IMR-90 (cell line): ENCODE measurements at regions not wholly inside any gene's neighbourhood (a gene's known extent, or its start where the extent isn't known, plus 50 kb on each side); places are given as distances from the start of the nearest gene placed in this dataset.

Source experiments
- ATAC-seq: fragments of 200-7000 bp; cut with Tn5 transposase; 2 replicates; pipeline ENCODE4 v1.9.1; 2020; ENCODE audit warnings: low read depth, mild to moderate bottlenecking, moderate library complexity
- BruUV-seq: library from RNA; stranded (reverse); fragments of 400-500 nt; replicated peaks from 2 replicates; lab custom pipeline; 2021; lab: Mats Ljungman, UMichigan
- CTCF ChIA-PET: fragments of 300-600 bp; formaldehyde crosslinking; extraction: SDS; loops from one replicate; lab custom pipeline; 2021; ENCODE audit warnings: antibody characterized with exemption; lab: Yijun Ruan, JAX
- POLR2A ChIA-PET: fragments of 300-600 bp; sonication (Branson Sonifier 250); formaldehyde crosslinking; loops from one replicate; lab custom pipeline; 2022; ENCODE audit warnings: antibody characterized with exemption; ENCODE audit not compliant: unreplicated experiment; lab: Charles Lee
- DNase-seq: peaks from one replicate; pipeline ENCODE4 v3.0.0; 2013
- H2AFZ ChIP-seq: replicated peaks from 2 replicates; pipeline ENCODE3; 2013; ENCODE audit warnings: low read length, mild to moderate bottlenecking; ENCODE audit not compliant: poor library complexity
- H2AK5ac ChIP-seq: 2 replicates; pipeline ENCODE4 v1.6.1; 2013; ENCODE audit warnings: low read depth, low read length, inconsistent platforms
- H2AK9ac ChIP-seq: replicated peaks from 2 replicates; pipeline ENCODE3; 2013; ENCODE audit warnings: mild to moderate bottlenecking, low read depth, low read length, moderate library complexity; ENCODE audit not compliant: poor library complexity
- H2BK120ac ChIP-seq: 2 replicates; pipeline ENCODE4 v1.6.1; 2013; ENCODE audit warnings: low read depth, low read length, inconsistent platforms
- H2BK15ac ChIP-seq: 3 replicates; pipeline ENCODE4 v1.6.1; 2013; ENCODE audit warnings: low read depth, low read length, inconsistent platforms
- H2BK20ac ChIP-seq: 2 replicates; pipeline ENCODE4 v1.6.1; 2013; ENCODE audit warnings: low read depth, mild to moderate bottlenecking, inconsistent platforms, low read length, moderate library complexity
- H2BK5ac ChIP-seq: 2 replicates; pipeline ENCODE4 v1.6.1; 2013; ENCODE audit warnings: mild to moderate bottlenecking, low read depth, low read length, inconsistent platforms; ENCODE audit not compliant: poor library complexity, severe bottlenecking
- H3K14ac ChIP-seq: replicated peaks from 2 replicates; pipeline ENCODE4 v1.6.1; 2013; ENCODE audit warnings: low read depth, low read length, inconsistent platforms
- H3K18ac ChIP-seq: 2 replicates; pipeline ENCODE4 v1.6.1; 2013; ENCODE audit warnings: low read depth, low read length, control low read depth
- H3K23ac ChIP-seq: 2 replicates; pipeline ENCODE4 v1.6.1; 2013; ENCODE audit warnings: low read depth, low read length, inconsistent platforms
- H3K27ac ChIP-seq: 2 replicates; pipeline ENCODE4 v1.5.1; 2013; ENCODE audit warnings: mild to moderate bottlenecking, control low read depth, low read length; ENCODE audit not compliant: insufficient read depth
- H3K27me3 ChIP-seq: 2 replicates; pipeline ENCODE4 v1.6.1; 2013; ENCODE audit warnings: low read length; ENCODE audit not compliant: control insufficient read depth, insufficient read depth
- H3K36me3 ChIP-seq: 2 replicates; pipeline ENCODE4 v1.6.1; 2013; ENCODE audit warnings: low read length, mixed read lengths; ENCODE audit not compliant: control insufficient read depth, insufficient read depth
- H3K4ac ChIP-seq: 2 replicates; pipeline ENCODE4 v1.6.1; 2013; ENCODE audit warnings: low read depth, low read length, inconsistent platforms
- H3K4me1 ChIP-seq: 2 replicates; pipeline ENCODE4 v1.6.1; 2013; ENCODE audit warnings: low read length, mixed read lengths; ENCODE audit not compliant: control insufficient read depth, insufficient read depth
- H3K4me2 ChIP-seq: 2 replicates; pipeline ENCODE4 v1.6.1; 2013; ENCODE audit warnings: low read depth, mild to moderate bottlenecking, control low read depth, low read length, moderate library complexity
- H3K4me3 ChIP-seq: 2 replicates; pipeline ENCODE4 v1.5.1; 2013; ENCODE audit warnings: low read depth, mild to moderate bottlenecking, control low read depth, low read length, moderate library complexity; ENCODE audit not compliant: insufficient read depth
- H3K56ac ChIP-seq: 2 replicates; pipeline ENCODE4 v1.6.1; 2013; ENCODE audit warnings: low read length, inconsistent platforms; ENCODE audit not compliant: insufficient read depth; ENCODE audit errors: extremely low read depth
- H3K79me1 ChIP-seq, 2 experiments: 2 replicates each; pipeline ENCODE4 v1.6.1; 2013; ENCODE audit warnings: low read length in 2 of 2, inconsistent platforms in 1 of 2, low read depth in 1 of 2
- H3K9ac ChIP-seq: 2 replicates; pipeline ENCODE4 v1.6.1; 2013; ENCODE audit warnings: low read depth, low read length, control low read depth
- H3K9me1 ChIP-seq: 2 replicates; pipeline ENCODE4 v1.6.1; 2013; ENCODE audit warnings: low read length, inconsistent platforms; ENCODE audit not compliant: insufficient read depth
- H3K9me3 ChIP-seq: 2 replicates; pipeline ENCODE4 v1.6.1; 2013; ENCODE audit warnings: low read length; ENCODE audit not compliant: control insufficient read depth, insufficient read depth
- H4K20me1 ChIP-seq: 2 replicates; pipeline ENCODE4 v1.6.1; 2013; ENCODE audit warnings: low read length, inconsistent platforms; ENCODE audit not compliant: insufficient read depth
- H4K5ac ChIP-seq: 2 replicates; pipeline ENCODE4 v1.6.1; 2013; ENCODE audit warnings: mild to moderate bottlenecking, low read depth, low read length, control low read depth
- H4K8ac ChIP-seq, 2 experiments: 2 replicates each; pipeline ENCODE4 v1.6.1; 2013; ENCODE audit warnings: low read depth in 2 of 2, low read length in 2 of 2, control low read depth in 1 of 2, inconsistent platforms in 1 of 2
- H4K91ac ChIP-seq: 2 replicates; pipeline ENCODE4 v1.6.1; 2013; ENCODE audit warnings: low read depth, low read length, inconsistent platforms; ENCODE audit not compliant: insufficient read depth
- CEBPB ChIP-seq: IDR thresholded peaks from 2 replicates; pipeline ENCODE4 v1.6.1; 2012; ENCODE audit warnings: low read depth, low read length, improper control_type of control experiment
- CHD1 ChIP-seq: IDR thresholded peaks from 2 replicates; pipeline ENCODE4 v1.6.1; 2012; ENCODE audit warnings: low read depth, low read length, improper control_type of control experiment
- CTCF ChIP-seq: conservative IDR thresholded peaks from 2 replicates; pipeline ENCODE4 v1.5.1; 2012; ENCODE audit warnings: mild to moderate bottlenecking, low read depth, low read length, improper control_type of control experiment
- FOS ChIP-seq: fragments of 150-350 bp; IDR thresholded peaks from 2 replicates; pipeline ENCODE4 v1.6.1; 2016; ENCODE audit warnings: low read depth, low read length
- MAFK ChIP-seq: IDR thresholded peaks from 2 replicates; pipeline ENCODE4 v1.6.1; 2012; ENCODE audit warnings: low read depth, low read length, improper control_type of control experiment
- MAZ ChIP-seq: IDR thresholded peaks from 2 replicates; pipeline ENCODE4 v1.6.1; 2012; ENCODE audit warnings: low read depth, mild to moderate bottlenecking, low read length, improper control_type of control experiment, moderate library complexity, borderline replicate concordance
- MXI1 ChIP-seq: IDR thresholded peaks from 2 replicates; pipeline ENCODE4 v1.6.1; 2012; ENCODE audit warnings: low read depth, mild to moderate bottlenecking, low read length, moderate library complexity, borderline replicate concordance
- NFE2L2 ChIP-seq: fragments of 150-350 bp; IDR thresholded peaks from 2 replicates; pipeline ENCODE4 v1.6.1; 2016; ENCODE audit warnings: low read depth, mild to moderate bottlenecking, low read length
- POLR2A ChIP-seq: IDR thresholded peaks from 2 replicates; pipeline ENCODE4 v1.6.1; 2012; ENCODE audit warnings: mild to moderate bottlenecking, low read depth, low read length
- RAD21 ChIP-seq: IDR thresholded peaks from 2 replicates; pipeline ENCODE4 v1.6.1; 2012; ENCODE audit warnings: low read length, improper control_type of control experiment
- RFX5 ChIP-seq: IDR thresholded peaks from 2 replicates; pipeline ENCODE4 v1.8.0; 2012; ENCODE audit warnings: low read depth, mild to moderate bottlenecking, low read length, moderate library complexity
- SMC3 ChIP-seq: fragments of 150-350 bp; IDR thresholded peaks from 2 replicates; pipeline ENCODE4 v1.6.1; 2016; ENCODE audit warnings: low read depth, mild to moderate bottlenecking, antibody characterized with exemption, low read length, moderate library complexity
- USF2 ChIP-seq: fragments of 150-350 bp; IDR thresholded peaks from 2 replicates; pipeline ENCODE4 v1.6.1; 2017; ENCODE audit warnings: mild to moderate bottlenecking, antibody characterized with exemption, low read length, low read depth
- whole genome bisulfite sequencing, 2 experiments: methylation state at CpG; one replicate each; pipeline versions ENCODE4 v1.1.5 to v1.1.7; 2013; ENCODE audit warnings: missing lambda C conversion rate in 2 of 2; ENCODE audit not compliant: insufficient read length in 1 of 2; ENCODE audit errors: extremely low coverage in 2 of 2; 5-methylcytosine and 5-hydroxymethylcytosine counted together
- dilution Hi-C: fragments of 300-500 bp; cut with HindIII; formaldehyde crosslinking; loops from one replicate; pipeline ENCODE4 v1.14.3; 2018; ENCODE audit warnings: low sequenced_read_pairs; ENCODE audit not compliant: unreplicated experiment
- in situ Hi-C: fragments of 300-500 bp; cut with MboI; formaldehyde crosslinking; loops from 3 replicates; pipeline ENCODE4 v1.14.3; 2019; ENCODE audit warnings: low sequenced_read_pairs, inconsistent platforms, mixed read lengths
- intact Hi-C: fragments of 100-400 bp; cut with micrococcal nuclease; formaldehyde crosslinking; loops from 2 replicates; pipeline ENCODE4 v1.10.0; 2022

- Histone ChIP-seq H3K4me1 (no peaks in the 10 kb centered on the region), H3K79me1 (no peaks in the 10 kb centered on the region), H2BK120ac (no peak overlapping the region), H4K5ac (no peak overlapping the region), H3K18ac (no peak overlapping the region), H3K4me3 (no peak overlapping the region), H3K9me3 (no peaks in the 10 kb centered on the region), H3K27ac (no peak overlapping the region), H2AFZ (no peak overlapping the region), H2AK5ac (no peak overlapping the region), H3K23ac (no peak overlapping the region), H4K20me1 (no peaks in the 10 kb centered on the region), H3K36me3 (no peaks in the 10 kb centered on the region), H3K9ac (no peak overlapping the region), H3K9me1 (no peaks in the 10 kb centered on the region), H2BK20ac (no peak overlapping the region), H4K8ac (no peak overlapping the region), H3K14ac (no peak overlapping the region), H2BK15ac (no peak overlapping the region), H4K91ac (no peak overlapping the region), H3K4me2 (no peak overlapping the region), H2BK5ac (no peak overlapping the region), H3K4ac (no peak overlapping the region), H2AK9ac (no peak overlapping the region), H3K56ac (no peak overlapping the region), H3K27me3 (no peaks in the 10 kb centered on the region; the same call in 1 of the 2 replicates)
- CTCF ChIA-PET = interaction anchor here (1.9 kb wide), 1 partner anchor 15 kb away, joined by 6 read pairs; no protein-coding TSS in a partner anchor
- BruUV-seq = no TSS peak
- WGBS, 2 experiments = no CpG with 5 or more reads among the region's 4 CpGs
- POLR2A ChIA-PET = no interaction called here
- DNase-seq (no peak), ATAC-seq (no peak)
- TF ChIP-seq NFE2L2 (no peak), CHD1 (no peak), MAFK (no peak), MXI1 (no peak), FOS (no peak), CEBPB (no peak), SMC3 (no peak), CTCF (no peak), POLR2A (no peak), RAD21 (no peak), RFX5 (no peak), MAZ (no peak), USF2 (no peak)
- in situ Hi-C loops (no loop called here), intact Hi-C loops (no loop called here), dilution Hi-C loops (no loop called here)
Measured at GRCh38 chr18:70506511-70506910, 217.7 kb downstream of the SOCS6 start.
